HG03354 (cell line): ENCODE measurements at regions not wholly inside any gene's neighbourhood (a gene's known extent, or its start where the extent isn't known, plus 50 kb on each side); places are given as distances from the start of the nearest gene placed in this dataset.
"Not testable (repeated sequence)": the region's sequence is repeated elsewhere in the genome, so short reads cannot be mapped to it uniquely, and the experiment has no call there.

Experiments
- ATAC-seq: cut with Tn5 transposase; IDR thresholded peaks from one replicate; pipeline ENCODE4 v1.9.1; 2021; ENCODE audit warnings: mild to moderate bottlenecking; ENCODE audit not compliant: unreplicated experiment, poor library complexity, severe bottlenecking

DNA sequence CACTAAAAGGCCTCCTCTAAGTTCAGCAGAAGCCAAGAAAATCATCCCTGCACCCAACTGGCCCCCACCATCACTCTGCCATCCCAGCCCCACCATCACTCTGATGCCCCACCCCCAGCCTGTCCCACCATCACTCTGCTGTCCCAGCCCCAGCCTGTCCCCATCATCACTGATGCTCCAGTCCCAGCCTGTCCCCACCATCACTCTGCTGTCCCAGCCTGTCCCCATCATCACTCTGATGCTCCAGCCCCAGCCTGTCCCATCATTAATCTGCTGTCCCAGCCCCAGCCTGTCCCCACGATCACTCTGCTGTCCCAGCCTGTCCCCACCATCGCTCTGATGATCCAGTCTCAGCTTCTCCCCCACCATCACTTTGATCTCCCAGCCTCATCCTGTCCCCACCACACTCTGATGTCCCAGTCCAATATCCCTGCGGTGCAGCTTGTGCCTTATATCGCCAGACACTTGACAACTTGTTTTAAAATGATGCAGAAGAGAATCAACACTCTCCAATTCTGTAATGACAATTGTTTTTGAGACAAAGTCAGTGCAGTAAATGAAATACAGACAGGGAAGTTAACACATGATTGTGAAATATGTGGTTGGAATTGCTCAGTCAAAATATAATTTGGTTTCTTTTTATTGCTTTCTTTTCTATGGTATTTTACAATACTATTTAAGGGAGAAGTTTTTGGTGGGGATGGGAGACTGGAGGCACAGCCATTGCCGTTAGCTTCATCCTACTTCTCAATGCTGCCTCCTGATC, 100.8 kb downstream of the TNFAIP3 start:
- ATAC-seq, result no peak

- ATAC-seq, result no peak
These were observed 101.4 kb downstream of the TNFAIP3 start for GRCh38 chr6:137968455-137968804.

- ATAC-seq, result no peak
These were observed 101.8 kb downstream of the TNFAIP3 start for GRCh38 chr6:137968901-137969300.

DNA sequence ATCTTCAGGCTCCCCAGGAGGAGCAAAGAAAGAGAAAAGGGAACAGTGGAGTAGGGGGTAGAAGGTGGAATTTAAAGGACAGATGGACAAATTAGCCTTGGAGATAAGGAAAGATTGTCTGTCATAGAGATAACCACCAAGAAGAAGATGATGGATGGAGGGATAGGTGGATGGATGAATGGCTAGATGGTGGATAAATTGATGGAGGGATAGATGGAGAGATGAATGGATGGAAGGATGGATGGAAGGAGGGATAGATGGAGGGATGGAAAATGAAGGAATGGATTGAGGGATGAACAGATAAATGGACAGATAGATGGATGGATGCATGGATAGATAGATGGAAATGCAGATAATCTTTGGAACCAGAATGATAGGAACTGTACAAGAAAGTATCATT, 102.8 kb downstream of the TNFAIP3 start:
- no peak for ATAC-seq

DNA sequence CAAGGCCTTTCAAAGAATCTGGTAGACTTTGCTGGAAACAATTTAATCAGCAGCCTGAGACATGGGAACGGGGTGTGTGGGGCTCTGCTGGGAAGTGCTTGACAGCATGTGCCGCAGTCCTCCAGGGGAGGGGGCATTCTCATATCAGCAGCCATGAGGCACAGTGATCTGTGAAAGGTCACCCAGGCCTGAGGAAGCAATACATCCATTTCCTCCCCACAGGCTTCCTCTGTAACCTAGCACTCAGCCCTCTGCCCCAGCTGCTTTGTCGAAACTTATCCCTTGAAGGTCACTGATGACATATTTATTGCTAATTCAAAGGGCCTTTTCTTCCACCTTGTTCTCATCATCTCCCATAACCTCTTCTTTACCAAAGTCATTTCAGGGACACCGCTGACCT, 103.3 kb downstream of the TNFAIP3 start:
- peak; percentile 77 for ATAC-seq

DNA sequence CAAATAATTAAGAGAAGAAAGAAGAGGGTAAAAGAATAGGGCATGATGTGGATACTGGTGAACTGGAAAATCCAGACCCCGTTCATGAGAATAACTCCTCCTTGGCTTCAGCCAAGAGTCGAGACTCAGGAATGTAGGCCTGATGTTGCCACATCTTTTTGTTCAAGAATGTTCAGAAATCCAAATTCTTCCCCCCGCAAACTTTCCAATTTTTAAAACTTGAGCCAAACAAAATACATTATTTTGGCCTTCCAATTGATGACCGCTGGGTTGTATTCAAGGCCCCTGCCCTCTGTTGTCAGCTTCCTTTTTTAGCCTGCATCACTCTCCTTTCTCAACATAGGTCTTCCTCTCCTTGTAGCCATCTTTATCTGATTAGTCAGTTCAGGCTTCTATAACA, 106.1 kb downstream of the TNFAIP3 start:
- ATAC-seq, result no peak

DNA sequence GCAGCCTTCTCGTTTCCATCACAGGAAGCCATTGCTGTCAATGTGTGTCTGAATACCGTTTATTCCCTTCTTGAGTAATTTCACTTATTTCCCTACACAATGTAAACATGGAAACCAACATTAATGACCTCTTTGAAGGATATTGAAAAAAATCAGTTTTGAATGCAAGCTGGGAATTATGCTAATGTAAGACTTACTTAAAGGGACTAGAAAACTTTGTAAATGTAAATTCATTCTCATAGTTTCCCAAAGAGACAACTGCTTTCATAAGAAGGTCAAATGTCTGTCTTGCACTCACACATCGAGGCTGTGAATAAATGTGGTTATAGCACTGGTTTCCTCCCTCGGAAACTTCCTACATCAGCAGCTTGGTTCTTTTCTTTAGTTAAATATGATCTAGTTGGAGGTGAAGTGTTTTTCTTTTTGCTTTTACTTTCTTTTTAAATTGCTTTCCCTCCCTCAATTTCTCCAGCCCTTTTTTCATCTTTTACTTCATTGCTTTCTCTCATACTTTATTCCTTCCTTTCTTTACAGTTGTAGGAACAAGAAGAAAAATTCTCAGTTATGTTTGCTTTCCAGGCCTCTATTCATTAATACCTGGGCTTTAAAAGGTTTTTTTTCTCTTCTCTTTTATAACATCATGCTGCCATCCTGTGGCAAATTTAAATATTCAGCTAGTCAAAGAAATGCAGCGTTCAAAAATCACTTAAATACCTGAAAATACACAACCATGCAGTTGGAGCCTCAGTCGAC, 108.3 kb downstream of the TNFAIP3 start:
- ATAC-seq, result peak; percentile 57

- ATAC-seq, result no peak
These were observed 109.4 kb downstream of the TNFAIP3 start for GRCh38 chr6:137976430-137976829.

DNA sequence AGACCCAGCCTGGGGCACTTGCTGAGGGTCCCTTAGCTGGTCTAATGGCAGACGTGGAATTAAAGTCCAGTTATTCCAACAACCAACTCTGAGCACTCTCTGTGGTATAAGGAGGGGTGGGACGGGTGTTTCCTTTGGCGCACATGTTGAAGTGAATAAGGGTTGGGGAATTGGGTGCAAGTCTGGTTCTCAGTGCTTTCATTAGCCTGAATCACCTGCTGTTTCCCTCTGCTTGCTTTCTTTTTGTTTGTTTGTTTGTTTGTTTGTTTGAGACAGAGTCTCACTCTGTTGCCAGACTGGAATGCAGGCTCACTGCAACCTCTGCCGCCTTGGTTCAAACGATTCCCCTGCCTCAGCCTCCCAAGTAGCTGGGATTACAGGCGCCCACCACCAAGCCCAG, 110.1 kb downstream of the TNFAIP3 start:
- no peak for ATAC-seq

DNA sequence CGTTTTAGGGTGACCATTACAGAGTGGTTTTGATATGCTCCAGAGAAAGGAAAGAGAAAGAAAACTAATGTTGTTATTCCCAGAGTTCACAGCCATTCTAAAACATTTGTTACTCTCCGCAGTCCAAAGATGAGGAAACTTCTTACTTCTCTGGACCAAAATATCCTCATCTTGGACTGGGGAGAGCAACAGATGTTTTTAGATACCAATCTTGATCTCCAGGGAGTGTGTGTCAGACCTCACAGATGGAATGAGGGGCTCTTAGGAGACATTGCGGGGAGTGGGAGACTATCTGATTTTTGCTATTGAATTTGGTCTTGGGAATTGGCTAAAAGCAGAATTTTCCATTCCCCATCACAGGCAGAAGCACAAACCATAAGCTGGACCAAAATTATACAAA, 110.8 kb downstream of the TNFAIP3 start:
- ATAC-seq, result no peak

DNA sequence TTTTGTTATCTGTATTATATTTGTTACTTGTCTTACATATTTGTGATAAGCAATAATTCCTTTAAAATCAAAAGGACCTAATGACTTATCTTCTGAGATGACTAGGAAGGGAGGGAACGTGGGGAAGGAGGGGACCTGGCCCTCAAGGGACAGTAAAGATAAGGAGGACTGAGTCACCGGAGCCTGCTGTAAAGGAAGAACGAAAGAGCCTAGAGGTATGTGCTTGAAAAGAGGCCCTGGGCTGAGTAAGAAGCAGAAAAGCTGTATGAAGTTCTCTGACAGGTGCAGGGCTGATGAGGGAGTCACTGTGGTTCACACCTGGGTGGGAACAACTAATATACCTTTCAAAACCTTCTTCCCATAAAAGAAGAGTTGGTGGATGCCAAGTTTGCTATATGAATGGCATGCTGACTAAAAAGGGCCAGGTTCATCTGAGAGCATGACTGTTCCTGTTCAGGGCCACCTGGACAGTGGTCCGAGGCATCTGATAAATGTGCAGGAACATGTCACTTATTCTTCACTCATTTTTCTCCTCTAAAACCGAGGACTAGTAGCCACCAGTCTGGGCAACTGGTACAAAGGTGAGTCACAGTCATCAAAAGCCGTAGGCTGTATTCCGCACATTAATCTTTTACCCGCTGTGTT, 111.3 kb downstream of the TNFAIP3 start:
- no peak for ATAC-seq

GRCh38 chr6:137979263-137979662, 112.2 kb downstream of the TNFAIP3 start:
- ATAC-seq, result not testable (repeated sequence)

- ATAC-seq, result no peak
These were observed 113.7 kb downstream of the TNFAIP3 start for GRCh38 chr6:137980777-137981176.

DNA sequence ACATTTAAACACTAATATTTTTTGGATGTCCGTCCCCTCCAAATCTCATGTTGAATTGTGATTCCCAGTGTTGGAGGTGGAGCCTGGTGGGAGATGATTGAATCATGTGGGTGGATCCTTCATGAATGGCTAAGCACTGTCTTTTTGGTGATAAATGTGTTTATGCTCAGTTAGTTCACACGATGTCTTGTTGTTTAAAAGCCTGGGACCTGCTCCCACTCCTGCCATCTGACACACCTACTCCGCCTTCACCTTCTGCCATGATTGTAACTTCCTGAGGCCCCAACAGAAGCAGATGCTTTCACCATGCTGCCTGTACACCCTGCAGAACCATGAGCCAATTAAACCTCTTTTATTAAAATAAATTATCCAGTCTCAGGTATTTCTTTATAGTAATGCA, 114.7 kb downstream of the TNFAIP3 start:
- no peak for ATAC-seq

- no peak for ATAC-seq
These were observed 115.5 kb downstream of the TNFAIP3 start for GRCh38 chr6:137982418-137983189.

GRCh38 chr6:137983269-137983668, 116.2 kb downstream of the TNFAIP3 start:
- ATAC-seq, result no peak

DNA sequence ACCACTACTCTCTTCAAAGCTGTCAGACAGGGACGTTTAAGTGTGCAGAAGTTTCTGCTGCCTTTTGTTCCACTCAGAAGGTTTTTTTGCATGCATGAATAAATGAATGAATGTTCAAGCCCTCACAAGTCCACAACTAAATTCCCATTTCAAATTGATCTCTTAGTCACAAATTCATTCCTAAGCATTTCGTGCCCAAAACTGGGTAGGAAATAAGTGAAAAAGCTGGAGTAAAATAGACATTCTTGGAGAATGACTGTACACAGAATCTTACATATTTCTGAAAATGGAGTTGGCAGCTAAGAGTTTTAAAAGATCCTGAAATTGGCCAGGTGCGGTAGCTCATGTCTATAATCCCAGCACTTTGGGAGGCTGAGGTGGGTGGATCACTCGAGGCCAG, 117.6 kb downstream of the PERP start:
- ATAC-seq, result no peak

DNA sequence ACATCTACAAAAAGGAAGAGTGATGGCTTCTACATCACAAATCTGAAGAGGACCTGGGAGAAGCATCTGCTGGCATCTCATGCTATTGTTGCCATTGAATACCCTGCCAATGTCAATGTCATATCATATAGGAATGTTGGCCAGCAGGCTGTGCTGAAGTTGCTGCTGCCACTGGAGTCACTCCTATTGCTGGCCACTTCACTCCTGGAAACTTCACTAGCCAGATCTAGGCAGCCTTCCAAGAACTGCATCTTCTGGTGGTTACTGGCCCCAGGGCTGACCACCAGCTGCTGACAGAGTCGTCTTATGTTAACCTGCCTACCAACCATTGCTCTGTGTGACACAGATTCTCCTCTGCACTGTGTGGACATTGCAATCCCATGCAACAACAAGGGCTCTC, 111.8 kb downstream of the PERP start:
- no peak for ATAC-seq

GRCh38 chr6:137998461-137999019, 108.7 kb downstream of the PERP start:
- no peak for ATAC-seq

DNA sequence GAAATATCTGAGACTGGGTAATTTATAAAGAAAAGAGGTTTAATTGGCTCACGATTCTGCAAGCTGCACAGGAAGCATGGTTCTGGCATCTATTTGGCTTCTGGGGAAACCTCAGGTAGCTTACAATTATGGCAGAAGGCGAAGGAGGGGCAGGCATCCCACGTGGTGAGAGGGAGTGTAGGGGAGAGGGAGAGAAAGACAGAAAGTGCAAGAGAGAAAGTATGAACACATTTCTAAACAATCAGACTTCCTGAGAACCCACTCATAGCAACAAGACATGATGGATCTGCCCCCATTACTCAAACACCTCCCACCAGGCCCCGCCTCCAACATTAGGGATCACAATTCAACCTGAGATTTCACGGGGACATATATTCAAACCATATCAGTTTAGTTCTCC, 107.4 kb downstream of the PERP start:
- no peak for ATAC-seq
